NCI-H774 (cell line): ENCODE measurements at regions not wholly inside any gene's neighbourhood (a gene's known extent, or its start where the extent isn't known, plus 50 kb on each side); places are given as distances from the start of the nearest gene placed in this dataset.
"Not testable (repeated sequence)": the region's sequence is repeated elsewhere in the genome, so short reads cannot be mapped to it uniquely, and the experiment has no call there.

Source experiments
- DNase-seq: peaks from one replicate; lab custom pipeline; 2025; lab: John Stamatoyannopoulos, UW

DNA sequence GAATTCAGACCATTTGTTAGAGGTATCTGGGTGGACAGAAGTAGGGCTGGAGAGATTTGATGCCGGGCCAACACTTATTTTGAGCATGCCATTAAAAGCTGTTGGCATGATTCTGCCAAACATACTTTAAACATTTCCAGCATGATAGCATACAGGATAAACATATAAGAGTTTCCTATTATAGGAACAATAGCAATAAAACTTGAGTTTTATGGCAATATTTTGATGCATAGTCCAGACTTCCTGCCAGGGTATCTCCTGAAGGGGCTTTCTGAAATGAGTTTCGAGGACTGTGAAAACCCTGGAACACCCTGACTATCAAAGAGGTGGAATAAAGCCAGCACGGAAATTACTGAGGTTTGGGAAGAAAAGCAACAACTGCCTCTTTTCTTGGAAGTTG, 1398.0 kb upstream of the NXPH2 start:
- DNase-seq: no peak

DNA sequence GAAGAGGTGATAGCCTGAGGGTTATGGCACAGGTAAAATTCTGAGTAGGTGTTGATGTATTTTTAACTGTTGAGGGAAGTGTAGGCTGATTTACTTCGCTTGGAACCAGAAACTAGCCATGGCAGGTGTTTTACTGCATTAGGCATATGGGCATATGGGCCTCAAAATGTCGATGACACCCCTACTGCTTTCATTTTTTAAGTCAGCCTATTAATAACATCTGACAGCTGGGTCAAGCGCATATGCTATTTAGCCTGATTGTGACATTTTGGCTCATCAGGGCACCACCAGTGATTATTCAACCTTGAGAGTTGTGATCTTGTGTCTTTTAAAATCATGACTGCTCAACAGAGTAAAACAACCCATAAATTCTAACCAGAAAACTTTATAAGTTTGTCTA, 1396.9 kb upstream of the NXPH2 start:
- DNase-seq: no peak

DNA sequence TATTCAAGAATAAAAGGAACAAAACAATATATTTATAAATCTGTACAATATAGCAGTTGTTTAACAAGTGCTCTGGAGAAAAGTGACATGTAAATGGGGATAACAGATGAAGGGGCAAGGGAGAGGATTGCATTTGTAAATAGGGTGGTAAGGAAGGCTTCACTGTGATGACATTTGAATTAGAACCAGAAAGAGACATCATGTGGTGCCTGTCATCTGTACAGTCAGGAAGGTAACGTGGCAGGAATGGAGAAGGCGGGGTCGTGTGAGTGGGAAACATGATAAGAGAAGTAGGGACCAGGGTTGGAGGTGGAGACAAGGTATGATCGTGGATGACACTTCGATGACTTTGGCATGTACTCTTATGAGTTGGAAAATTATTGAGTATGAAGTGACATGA, 1393.6 kb upstream of the NXPH2 start:
- no peak for DNase-seq

DNA sequence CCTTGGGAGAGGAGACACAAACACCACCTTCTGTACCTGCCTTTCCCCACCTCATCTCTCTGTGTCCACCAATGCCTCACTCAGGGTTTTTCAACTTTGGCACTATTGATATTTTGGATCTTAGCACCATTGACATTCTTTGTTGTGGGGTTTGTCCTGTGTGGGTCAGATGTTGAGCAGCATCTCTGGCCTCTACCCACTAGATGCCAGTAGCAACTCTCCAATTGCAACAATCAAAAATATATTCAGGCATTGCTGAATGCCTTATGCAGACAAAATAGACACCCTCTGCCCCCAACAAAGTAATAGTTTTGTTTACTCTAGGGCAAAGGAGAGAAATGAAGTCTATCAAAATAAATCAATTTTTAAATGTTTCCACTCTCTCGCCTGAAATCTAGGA, 1384.3 kb upstream of the NXPH2 start:
- no peak for DNase-seq

DNA sequence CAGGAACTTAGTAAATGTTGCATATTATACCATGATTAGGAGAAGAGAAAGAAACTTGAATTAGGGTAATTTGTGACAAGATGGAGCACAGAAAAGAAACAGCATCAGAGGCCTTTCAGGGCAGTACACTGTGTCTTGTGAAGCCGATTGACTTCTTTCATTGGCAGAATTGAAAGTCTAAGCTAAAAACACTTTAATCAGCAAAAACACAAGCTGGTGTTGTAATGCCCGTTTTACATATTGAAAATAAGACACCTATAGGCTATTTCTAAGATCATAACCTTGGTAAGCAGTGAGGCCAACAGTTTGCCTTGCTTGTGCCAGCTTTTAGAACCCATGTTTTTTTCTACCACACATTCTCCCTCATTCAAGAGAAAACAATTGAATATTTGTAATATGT, 1378.1 kb upstream of the NXPH2 start:
- no peak for DNase-seq

DNA sequence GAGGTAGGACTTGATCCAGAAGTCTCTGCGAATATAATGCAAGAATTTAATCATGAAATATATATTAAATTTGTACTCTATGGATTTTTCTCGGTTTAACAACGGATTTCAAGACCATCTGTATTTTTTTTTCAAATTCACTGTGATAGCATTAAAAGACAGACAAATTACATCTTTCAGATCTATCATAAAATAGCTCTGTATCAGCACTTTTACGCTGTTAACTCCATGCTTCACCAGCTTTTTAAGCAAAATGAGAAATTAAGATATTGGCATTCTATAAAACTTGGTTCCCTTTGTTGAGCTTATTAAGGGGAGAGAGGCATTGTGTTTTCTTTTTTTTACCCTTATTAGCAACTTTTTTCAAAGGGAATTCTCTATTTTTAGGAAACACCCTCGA, 1377.6 kb upstream of the NXPH2 start:
- no peak for DNase-seq

DNA sequence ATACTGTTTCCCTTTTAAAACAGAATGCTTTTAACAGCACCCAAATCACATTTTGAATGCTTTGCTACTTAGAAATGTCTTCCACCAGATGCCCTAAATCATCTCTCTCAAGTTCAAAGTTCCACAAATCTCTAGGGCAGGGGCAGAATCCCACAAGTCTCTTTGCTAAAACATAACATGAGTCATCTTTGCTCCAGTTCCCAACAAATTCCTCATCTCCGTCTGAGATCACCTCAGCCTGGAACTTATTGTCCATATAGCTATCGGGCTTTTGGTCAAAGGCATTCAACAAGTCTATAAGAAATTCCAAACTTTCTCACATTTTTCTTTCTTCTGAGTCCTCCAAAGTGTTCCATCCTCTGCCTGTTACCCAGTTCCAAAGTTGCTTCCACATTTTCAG, 1374.5 kb upstream of the NXPH2 start:
- no peak for DNase-seq

DNA sequence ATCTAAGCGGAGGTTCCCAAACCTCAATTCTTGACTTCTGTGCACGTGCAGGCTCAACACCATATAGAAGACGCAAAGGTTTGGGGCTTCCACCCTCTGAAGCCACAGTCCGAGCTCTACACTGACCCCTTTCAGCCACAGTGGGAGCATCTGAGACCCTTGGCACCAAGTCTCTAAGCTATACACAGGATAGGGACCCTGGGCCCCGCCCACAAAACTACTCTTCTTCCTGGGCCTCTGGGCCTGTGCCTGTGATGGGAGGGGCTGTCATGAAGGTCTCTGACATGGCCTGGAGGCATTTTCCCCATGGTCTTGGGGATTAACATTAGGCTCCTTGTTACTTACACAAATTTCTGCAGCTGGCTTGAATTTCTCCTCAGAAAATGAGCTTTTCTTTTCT, 1374.1 kb upstream of the NXPH2 start:
- DNase-seq: no peak

DNA sequence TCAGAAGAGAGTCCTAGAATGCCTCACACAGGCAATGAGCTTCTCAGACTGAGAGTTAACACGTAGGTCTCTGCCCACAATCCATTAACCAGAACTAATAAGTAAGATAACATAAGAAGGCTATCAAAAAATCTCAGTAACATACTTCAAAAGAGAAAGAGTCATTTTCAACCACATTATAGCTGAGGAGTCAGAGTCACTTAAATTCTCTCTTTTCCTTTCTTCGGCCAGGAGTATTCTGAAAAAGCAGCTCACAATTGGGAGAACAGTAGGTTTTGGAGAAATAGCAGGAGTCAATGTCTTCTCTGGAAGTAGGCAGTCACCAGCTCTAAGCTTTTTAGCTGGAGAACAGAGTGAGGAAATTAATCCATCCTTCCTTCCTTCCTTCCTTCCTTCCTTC, 1364.4 kb upstream of the NXPH2 start:
- DNase-seq: no peak

DNA sequence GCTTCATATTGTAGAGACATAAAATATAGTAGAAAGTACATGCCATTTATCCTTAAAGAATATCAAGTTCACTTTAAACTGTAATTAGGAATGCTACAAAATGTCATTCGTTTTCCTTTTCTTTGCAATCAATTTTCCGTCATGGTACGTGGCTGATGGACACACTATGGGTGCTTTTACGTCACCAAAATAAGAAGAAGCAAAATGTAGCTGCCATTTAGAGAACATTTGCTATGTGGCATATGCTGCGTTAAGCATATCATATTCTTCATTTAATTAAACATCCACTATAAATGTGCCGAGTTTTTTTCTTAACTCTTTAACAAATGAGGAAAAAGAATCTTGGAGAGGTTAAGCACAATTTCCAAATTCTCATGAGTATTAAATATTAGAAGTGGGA, 1358.5 kb upstream of the NXPH2 start:
- no peak for DNase-seq

DNA sequence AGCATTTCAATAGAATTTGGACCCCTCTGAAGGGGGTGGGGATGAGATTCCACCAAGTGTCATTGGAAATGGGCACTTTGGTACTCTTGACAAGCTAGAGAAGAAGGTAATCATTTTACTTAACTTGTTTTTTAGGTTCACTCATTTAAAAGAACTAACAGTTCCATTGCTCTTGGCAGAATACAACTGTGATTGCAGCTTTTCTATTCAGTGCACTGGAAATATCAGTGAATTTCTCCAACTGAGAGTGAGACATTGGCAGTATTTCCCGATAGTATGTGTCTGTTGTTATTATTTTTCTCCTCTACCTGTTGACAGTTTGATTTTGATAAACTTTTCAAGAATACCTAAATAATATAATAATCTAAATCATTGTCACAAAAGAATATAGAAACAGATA, 1356.7 kb upstream of the NXPH2 start:
- DNase-seq: no peak

DNA sequence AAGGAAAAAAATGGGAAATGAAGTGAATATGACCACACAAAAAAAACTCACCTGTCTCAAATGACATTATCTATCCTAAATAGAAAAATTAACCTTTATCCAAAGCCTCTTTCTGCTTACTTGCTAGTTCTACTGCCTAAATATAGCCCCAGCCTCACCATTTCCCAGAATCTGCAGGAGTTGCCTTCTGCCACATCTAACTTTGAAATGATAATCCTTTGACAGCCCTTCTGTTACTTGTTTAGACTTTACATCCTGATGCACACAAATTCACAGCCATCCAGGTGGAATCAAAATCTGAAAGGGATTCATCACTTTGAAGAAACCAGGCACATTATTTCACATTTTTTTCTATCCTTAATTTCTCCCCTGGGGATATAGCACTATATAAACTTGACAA, 1356.2 kb upstream of the NXPH2 start:
- DNase-seq: no peak

DNA sequence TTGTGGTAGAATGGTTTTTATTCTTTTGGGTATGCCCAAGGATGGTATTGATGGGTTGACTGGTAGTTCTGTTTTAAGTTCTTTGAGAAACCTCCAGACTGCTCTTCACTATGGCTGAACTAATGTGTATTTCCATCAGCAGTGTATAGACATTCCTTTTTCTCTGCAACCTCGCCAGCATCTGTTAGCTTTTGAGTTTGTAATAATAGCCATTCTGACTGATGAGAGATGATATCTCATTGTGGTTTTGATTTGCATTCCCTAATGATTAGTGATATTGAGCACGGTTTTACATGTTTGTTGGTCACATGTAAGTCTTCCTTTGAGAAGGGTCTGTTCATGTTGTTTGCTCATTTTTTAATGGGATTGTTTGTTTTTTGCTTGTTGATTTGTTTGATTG, 1348.7 kb upstream of the NXPH2 start:
- DNase-seq: no peak

DNA sequence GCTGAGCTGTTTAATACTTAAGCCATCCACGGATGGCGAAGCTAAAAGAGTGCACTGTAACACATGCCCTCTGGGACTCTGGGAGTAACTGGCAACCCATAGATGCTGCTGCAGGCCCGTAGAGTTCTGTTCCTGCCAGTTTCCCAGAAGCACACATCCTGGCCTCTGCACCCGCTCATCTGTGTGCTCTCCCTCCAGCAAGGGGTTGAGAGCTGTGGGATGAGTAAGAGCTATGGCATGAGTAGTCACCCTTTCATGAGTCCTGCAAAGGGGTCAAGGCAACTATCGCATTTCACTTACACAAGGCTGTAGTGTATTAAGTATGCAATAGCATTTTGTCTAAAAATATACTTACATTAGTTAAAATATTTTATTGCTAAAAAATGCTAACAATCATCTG, 1341.8 kb upstream of the NXPH2 start:
- DNase-seq: no peak

DNA sequence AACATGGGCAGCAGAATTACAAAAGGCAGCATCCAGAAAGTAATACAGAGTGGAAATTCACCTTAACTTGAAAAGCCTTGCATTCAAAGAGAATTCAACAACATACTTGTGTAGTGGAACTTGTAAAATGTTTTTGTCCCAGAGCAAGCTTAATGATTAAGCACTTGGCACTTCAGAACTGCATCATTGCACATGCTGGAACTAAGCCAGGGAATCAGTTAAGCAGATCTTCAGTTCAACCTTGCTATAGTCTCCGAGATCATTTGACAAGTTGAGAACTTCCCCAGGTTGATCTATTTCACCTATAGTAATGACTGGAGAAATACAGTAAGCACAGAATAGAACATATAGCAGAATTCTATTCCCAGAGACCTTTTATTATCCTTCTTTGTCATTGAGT, 1337.2 kb upstream of the NXPH2 start:
- no peak for DNase-seq

DNA sequence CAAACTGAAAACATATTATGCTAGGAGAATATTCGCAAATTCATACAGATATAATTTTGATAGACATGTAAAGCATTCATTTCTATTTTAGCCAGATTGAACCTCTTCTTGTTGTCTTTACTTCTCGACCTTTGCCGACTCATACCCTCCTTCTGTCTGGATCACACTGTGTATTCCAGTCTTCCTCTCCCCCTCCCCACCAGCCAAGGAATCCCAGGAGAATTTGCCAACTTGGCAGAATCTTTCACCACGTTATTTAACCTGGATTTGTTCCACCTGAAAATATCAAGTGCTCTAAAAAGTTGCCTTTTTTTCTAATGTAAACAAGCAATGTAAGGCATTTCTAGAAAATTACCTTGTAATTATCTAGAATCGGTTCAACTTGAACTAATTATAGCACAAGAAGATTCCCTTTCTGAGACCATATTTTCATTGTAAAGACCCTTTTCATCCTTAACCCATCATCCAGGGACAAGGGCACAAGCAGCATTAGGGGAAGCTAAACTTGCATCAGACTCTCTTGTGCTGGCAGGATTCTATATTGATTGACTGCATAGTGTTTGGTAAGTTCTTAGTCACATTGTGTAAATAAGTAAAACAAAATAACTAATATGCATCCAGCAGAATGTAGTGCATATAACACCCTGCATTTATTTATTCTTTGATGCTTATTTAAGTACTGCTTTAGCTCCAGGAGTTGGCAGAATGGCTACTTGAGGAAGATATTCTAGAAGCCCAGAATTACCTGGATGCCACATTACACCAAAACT, 1328.7 kb upstream of the NXPH2 start:
- DNase-seq: no peak

DNA sequence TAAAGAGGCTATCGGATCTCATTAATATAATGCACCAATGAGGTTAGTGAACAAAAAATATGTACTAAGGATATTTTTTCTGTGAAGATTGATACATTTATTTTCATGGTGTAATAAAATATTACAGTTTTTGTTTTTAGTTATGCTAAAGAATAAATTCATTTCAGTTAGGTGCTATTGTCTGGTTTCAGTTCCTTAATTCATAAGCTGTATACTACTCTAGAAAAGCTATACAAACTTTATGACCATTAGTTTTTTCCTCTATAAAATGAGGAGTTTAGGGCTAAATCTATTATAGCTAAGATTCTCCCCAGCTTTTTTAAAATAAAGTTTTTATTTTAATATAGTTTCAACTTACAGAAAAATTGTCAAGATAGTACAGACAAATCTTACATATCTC, 1311.7 kb upstream of the NXPH2 start:
- no peak for DNase-seq

DNA sequence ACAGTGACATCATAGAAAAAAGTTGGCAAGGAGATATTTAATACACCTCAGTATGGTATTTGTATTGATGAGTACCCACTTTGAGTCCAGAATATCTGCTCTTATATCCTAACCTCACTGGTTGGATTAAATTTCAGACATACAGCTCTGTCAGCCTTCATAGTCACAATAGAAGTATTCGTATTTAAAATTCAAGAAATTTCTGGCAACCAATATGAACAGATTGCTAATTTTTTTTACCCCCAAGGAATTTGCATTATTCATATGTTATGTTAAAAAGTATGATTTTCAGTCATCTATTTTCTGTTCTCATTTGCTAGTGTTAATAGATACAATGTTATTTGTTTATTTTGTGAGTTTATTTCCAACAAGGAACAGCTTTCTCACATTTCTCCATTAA, 1306.8 kb upstream of the NXPH2 start:
- no peak for DNase-seq

DNA sequence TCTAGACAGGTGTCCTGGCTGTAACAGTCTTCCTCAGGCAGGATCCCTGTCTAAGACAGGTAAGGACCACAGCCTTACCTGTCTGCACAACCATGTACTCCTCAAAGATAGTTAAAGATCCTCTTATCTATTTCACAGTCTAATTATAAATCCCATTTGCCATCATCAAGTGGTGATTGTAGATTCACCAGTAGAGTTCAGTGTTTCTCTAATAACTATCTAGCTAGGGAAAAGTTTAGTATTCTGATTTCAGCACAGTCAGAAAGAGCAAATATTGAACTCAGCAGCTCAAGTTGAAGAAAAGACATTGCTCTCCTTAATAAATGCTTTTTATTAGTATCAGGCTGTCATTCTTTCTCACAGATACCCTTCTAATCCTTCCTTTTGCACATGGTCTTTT, 1305.5 kb upstream of the NXPH2 start:
- no peak for DNase-seq

DNA sequence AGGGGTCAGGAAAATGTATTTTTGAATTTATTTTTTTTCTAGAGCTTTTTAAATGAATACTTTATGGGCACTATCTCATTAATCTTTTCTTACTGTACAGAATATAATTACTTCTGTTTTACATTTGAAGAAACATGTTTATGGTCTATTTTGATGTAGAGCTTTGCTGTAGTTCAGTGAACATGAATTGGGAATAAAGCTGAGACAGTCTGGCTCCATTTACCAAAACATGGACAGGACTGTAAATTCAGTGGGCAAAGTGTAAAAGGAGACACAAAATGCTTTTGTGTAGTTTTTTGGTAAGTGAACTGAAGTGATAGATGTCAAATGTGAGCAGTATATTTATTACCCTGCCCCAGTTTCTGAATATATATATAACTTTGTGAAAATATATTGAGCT, 1298.8 kb upstream of the NXPH2 start:
- DNase-seq: no peak

DNA sequence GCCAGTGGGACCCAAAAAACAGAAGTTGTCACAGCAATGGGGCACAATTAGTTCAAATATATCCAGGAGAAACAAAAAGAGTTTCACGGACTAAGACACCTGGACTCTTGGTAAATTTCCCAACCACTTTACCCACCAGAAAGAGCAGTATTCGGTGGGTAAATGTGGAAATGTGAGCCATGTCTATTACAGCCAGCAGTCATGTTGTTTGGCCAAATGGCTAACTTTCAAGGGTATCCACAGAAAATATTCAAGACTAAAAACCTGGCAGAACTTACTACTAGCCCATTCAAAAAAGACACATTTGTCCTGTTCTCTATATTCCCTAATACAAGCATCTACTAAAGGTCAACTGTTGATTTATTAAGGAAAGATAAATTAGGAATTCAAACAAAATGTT, 1296.0 kb upstream of the NXPH2 start:
- DNase-seq: no peak

DNA sequence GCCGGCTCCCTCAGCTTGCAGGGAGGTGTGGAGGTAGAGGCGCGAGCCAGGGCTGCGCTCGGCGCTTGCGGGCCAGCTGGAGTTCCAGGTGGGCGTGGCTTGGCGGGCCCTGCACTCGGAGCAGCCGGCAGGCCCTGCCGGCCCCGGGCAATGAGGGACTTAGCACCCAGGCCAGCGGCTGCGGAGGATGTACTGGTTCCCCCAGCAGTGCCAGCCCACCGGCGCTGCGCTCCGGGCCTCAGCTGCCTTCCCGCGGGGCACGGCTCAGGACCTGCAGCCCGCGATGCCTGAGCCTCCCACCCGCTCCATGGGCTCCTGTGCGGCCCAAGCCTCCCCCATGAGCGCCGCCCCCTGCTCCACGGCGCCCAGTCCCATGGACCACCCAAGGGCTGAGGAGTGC, 1293.6 kb upstream of the NXPH2 start:
- not testable (repeated sequence) for DNase-seq

DNA sequence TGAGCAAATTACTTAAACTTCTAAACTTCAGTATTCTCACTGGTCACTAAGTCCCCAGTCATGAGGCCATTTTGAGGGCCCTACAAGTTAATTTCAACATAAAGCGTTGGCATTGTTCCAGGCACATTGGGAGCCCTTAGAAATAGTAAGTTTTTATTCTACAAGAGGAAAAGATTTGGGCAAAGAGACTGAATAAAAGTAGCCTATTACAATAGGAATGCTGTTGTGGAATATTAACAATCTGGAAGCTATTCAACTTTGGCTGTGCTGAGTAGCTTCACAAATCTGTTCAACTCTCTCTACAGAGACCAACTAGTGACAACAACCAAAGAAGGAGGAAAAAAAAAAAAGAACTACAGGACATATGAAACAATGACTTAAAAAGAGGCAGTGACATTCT, 1287.5 kb upstream of the NXPH2 start:
- DNase-seq: no peak

DNA sequence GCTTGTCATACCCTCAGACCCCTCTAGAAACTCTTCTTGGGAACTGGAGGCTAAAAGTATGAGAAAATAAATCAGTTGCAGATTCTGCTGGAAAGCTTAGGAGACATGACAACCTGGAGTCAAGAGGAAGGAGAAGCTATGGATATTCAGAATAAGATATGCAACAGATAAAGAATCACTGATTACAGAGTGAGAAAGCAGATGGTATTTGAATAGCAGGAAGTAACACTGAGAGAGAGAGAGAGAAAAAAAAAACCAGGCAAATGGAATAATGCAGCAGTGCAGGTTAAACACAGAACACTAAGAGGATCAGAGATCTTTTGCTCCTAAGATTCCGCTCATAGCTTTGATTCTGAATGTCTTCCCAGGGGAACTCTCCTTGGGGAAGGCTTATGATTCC, 1284.1 kb upstream of the NXPH2 start:
- DNase-seq: no peak

DNA sequence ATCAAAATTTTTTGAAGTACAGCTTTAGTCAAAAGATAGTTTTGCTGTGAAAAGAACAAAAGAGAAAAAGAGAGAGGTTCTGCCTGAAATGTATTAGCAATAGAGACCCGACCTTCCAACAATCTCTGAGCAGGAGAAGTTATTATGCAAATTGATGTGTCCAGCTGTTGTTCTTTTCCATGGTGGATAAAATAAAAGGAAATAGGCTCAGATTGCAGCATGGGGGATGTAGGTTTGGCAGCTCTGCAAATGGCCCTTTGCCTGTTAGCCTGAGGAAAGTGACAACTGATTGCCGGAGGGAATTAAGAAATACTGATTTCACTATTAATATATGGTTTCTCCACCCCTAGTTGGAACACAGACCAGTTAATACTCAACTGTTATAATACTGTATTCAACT, 1283.2 kb upstream of the NXPH2 start:
- DNase-seq: no peak
